Stimulated activated CD4-positive, alpha-beta T cell treated with anti-CD3 and anti-CD28 coated beads, Interleukin-1b, Interleukin-23, amount 100 ng/mL, for 24 hours (primary cell): ENCODE measurements at regions not wholly inside any gene's neighbourhood (a gene's known extent, or its start where the extent isn't known, plus 50 kb on each side); places are given as distances from the start of the nearest gene placed in this dataset.

Source experiments
- DNase-seq, 4 experiments: peaks; one replicate each; pipeline ENCODE4 v3.0.0-alpha.2; 2020; ENCODE audit warnings: low read depth in 4 of 4, low spot score in 1 of 4

- DNase-seq = no peak
These were observed 409.3 kb downstream of the TGFB2 start for GRCh38 chr1:218754477-218754876.

- DNase-seq = no peak
These were observed 410.0 kb downstream of the TGFB2 start for GRCh38 chr1:218755128-218755527.

GRCh38 chr1:218759795-218760194 is 413.9 kb upstream of the LYPLAL1 start:
- DNase-seq = no peak

GRCh38 chr1:218760601-218761570 is 412.8 kb upstream of the LYPLAL1 start:
- no peak for DNase-seq

- no peak for DNase-seq
These were observed 410.1 kb upstream of the LYPLAL1 start for GRCh38 chr1:218763538-218763937.

GRCh38 chr1:218765753-218766152 is 407.9 kb upstream of the LYPLAL1 start:
- no peak for DNase-seq

GRCh38 chr1:218771931-218772330 is 401.7 kb upstream of the LYPLAL1 start:
- DNase-seq = no peak

GRCh38 chr1:218772575-218772974 is 401.1 kb upstream of the LYPLAL1 start:
- no peak for DNase-seq

- DNase-seq = no peak
These were observed 398.1 kb upstream of the LYPLAL1 start for GRCh38 chr1:218775501-218776021.

GRCh38 chr1:218778257-218779126 is 395.2 kb upstream of the LYPLAL1 start:
- no peak for DNase-seq

- no peak for DNase-seq
These were observed 394.2 kb upstream of the LYPLAL1 start for GRCh38 chr1:218779341-218780100.

- DNase-seq = no peak
These were observed 390.5 kb upstream of the LYPLAL1 start for GRCh38 chr1:218783131-218783530.

GRCh38 chr1:218783916-218784315 is 389.8 kb upstream of the LYPLAL1 start:
- no peak for DNase-seq

GRCh38 chr1:218785928-218786327 is 387.8 kb upstream of the LYPLAL1 start:
- no peak for DNase-seq

GRCh38 chr1:218787826-218788225 is 385.9 kb upstream of the LYPLAL1 start:
- no peak for DNase-seq

- no peak for DNase-seq
These were observed 376.9 kb upstream of the LYPLAL1 start for GRCh38 chr1:218796773-218797172.

GRCh38 chr1:218802799-218803198 is 370.9 kb upstream of the LYPLAL1 start:
- DNase-seq = no peak

GRCh38 chr1:218803351-218803997 is 370.2 kb upstream of the LYPLAL1 start:
- DNase-seq = no peak

GRCh38 chr1:218804014-218804785 is 369.5 kb upstream of the LYPLAL1 start:
- no peak for DNase-seq

GRCh38 chr1:218809061-218809460 is 364.6 kb upstream of the LYPLAL1 start:
- no peak for DNase-seq
